ENCODE measurements at regions not wholly inside any gene's neighbourhood (a gene's known extent, or its start where the extent isn't known, plus 50 kb on each side); places are given as distances from the start of the nearest gene placed in this dataset.

DNA sequence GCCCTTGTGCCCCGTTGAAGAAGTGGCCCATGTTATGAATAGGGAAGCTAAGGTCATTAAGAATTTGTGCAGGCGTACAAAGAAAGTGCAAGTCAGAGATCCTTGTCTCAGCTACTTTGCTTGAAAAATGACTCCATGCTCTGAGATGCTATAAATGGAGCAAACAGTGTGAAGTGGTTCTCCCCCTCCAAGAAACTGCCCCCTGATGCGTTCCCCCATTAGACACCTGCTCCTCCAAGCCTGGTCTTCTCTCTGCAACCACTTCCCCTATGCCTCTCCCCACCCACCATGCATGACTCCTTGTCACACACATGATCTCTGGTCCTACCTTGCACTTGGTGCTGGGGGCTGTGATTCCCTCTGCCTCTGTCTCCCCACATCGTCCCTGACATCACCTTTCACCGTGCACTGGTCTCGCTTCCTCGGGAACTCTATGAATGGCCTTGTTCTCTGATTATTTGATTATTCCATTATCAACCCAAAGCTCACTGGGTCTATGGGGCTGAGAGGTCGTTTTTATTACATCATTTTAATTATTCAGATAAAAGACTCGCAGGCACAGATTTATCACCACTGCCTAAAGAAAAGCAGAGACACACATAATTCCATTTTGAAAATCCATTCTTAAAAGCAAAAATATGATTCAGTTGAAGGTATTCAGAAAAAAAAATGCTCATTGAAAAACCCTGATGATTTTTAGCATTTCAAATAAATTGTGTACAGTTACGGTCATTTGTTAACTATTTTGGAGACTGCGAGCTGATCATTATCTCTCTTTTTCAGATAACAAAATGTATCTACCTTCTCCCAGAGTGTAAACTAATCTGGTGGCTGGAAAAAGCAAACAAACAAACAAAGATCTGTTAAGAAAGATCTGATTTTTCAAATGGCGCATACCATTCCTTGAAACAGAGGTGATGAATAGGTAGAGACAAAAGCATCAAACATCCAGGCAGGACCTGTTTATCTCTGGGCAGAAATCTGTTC lies 294.9 kb downstream of the SOX11 start:
- no peak for DNase-seq (ENCODE audit: low read depth in 3 of 3)

GRCh38 chr2:5988120-5988519 lies 295.9 kb downstream of the SOX11 start:
- DNase-seq (ENCODE audit: low read depth in 3 of 3), result no peak

DNA sequence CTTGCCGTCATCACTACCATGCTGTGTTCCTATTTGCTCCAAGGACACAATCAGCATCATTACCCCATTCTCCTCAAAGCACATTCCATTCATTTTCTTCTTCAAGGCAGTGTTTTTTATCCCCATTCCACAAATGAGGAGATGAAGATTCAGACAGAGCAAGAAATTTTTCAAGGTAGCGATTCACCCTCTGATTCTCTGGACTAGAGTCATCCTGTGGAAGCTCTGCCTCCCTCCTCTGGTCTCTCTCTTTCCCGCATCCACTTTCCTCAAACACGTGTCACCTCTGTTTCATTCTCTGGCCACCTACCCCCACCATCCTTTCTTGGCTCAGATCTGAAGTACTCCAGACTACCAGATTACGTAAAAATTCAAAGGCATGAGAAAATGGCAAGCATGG lies 297.9 kb downstream of the SOX11 start:
- no peak for DNase-seq (ENCODE audit: low read depth in 3 of 3)

- DNase-seq (ENCODE audit: low read depth in 3 of 3), result no peak
Measured at GRCh38 chr2:5991305-5991968, 299.3 kb downstream of the SOX11 start.

DNA sequence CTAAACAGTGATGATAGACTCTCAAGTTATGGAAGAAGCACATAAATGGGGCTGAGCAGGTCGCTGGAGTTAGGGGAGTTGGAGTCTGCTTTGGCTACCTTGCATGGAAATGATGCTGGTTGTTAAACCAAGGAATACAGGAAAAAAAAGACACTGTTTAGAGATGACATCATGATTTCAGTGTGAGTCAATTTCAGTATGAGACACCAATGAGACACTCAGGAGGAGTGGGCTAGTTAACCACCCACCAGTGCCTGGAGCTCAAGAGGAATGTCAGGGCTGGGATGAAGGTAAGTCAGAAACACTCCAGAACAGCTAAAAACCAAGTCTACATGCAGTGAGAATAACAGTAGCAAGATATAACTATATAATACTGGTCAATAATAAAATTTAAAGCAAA lies 303.6 kb downstream of the SOX11 start:
- DNase-seq (ENCODE audit: low read depth in 3 of 3), result no peak

DNA sequence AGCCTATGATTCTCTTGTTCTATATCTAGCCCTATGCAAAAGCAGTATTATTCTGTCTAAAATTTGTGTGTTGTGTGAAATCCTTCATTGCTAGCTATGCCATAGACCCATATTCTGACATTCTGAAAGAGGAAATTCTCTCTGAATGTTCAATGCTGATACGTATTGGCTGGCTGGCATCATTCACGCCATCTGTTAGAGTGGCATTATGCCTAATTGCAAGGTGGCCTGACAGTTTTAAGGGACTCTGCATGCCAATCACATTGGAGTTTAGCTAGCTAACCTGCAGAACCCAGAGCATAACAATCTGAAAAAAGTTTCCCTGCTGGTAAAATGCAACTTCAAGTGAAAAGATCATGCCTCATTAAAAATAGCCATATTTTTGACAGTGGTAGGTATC lies 316.0 kb downstream of the SOX11 start:
- DNase-seq (ENCODE audit: low read depth in 3 of 3), result no peak

DNA sequence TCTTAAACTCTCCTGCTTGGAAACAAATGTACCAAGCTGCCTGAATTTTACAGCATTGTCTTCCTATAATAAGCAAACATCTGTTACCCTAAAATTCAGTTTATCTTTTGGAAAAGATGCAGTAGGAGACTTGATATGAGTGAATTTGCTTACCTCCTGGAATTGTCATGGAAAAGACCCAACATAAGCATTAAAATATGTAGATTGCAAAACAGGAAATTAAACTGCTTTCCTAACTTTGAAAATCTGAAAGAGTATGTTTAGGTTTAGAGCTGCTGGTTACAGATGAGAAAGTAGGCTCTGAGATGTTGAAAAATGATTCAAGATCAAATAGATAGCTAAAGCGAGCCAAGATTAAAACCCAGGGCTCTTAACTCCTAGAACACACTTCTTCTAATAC lies 316.5 kb downstream of the SOX11 start:
- DNase-seq (ENCODE audit: low read depth in 3 of 3), result no peak

- no peak for DNase-seq (ENCODE audit: low read depth in 3 of 3)
Measured at GRCh38 chr2:6010163-6010562, 318.0 kb downstream of the SOX11 start.

DNA sequence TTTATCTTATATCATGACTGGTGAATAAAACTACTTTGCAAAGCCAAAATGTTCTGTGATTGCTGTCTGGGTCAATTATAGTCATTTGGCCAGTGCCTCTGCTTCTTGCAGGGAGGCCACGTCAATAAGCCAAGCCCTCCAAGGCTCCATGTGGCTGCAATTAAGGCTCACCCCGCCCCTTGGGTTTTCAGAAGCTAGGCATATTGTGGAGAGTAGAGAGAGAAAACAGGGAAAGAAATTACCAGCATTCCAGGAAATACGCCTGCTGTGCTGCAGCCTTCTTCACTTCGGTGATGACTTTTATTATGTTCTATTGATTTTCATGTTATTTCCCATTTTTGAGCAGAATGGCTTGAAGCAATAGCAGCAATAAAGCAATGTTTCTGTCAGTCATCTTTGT lies 319.7 kb downstream of the SOX11 start:
- no peak for DNase-seq (ENCODE audit: low read depth in 3 of 3)

- DNase-seq (ENCODE audit: low read depth in 3 of 3), result no peak
Measured at GRCh38 chr2:6017736-6018286, 325.6 kb downstream of the SOX11 start.

- DNase-seq (ENCODE audit: low read depth in 3 of 3), result no peak
Measured at GRCh38 chr2:6024229-6024628, 332.0 kb downstream of the SOX11 start.

DNA sequence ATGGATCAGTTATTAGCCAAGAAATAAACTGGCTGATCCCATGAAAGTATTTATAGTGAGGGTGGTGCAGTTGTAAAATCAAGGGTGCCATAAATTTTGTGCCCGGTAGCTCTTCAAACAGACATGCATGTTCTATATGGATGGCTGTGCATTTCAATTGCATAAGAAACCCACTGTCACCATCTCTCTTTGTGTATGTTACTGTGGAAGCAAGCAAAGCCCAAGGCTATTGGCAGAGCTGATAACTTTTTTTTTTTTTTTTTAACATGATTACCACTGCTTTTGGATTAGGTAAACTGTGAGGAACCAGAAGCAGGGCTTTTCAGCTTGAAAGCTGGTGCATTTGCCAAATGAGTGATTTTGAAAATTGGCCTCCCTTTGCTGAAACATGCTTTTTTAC lies 332.6 kb downstream of the SOX11 start:
- DNase-seq (ENCODE audit: low read depth in 3 of 3), result no peak

DNA sequence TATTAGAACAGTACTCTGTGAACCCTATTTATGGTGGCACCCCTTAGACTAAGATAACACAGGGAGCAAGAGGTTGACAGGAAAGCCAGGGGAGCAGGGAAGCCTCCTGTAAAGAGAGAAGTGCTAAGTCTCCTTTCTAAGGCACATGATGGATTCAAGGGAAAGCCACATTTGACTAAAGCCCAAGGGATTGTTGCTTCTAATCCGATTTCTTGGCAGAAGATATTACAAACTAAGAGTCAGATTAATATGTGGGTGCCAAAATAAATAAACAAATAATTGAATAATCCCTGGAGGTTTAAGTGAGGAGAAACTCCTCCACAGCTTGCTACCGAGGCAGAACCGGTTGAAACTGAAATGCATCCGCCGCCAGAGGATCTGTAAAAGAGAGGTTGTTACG lies 333.2 kb downstream of the SOX11 start:
- no peak for DNase-seq (ENCODE audit: low read depth in 3 of 3)

DNA sequence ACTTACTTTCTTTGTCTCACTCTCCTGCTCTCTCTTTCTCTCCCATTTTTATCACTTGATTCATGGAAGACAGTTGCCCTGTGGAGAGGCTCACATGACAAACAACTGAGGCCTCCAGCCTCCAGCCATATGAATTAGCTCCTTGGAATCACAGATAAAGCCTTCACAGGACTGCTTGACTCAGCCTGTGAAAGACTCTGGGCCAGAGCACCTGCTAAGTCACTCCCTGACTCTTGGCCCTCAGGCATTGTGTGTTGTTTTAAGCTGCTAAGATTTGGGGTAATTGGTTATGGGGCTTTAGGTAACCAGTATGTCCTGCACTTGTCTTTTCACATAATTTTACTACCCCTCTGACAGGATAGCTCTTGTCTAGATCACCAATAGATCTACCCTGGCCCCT lies 334.9 kb downstream of the SOX11 start:
- DNase-seq (ENCODE audit: low read depth in 3 of 3), result no peak

DNA sequence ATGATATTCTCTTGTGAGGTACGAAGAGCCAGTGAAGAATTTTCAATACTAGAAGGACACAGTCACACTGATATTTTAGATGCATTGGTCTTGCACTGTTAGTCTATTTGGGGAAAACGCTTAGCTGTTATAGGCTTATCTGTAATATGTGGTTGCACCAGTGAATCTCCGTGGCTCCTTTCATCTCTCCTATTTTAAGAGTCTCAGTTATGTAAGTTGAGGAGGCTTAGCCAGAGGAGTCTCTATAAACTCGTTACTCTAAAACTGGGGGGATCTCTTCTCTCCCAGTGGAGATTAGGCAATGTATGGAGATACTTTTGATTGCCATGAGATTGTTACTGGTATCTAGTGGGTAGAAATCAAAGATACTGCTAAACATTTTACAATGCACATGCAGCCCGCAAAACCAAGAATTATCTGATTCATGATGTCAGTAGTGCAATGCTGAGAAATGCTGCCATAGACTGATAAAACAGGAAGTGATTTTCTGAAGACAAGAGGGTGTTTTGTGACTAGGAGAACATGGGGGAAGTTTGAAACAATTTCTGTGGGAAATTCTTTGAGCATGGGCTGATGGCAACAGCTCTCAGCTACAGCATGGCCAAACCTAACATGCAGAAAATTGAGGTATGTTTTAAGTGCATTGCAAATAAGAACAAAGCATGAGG lies 339.1 kb downstream of the SOX11 start:
- no peak for DNase-seq (ENCODE audit: low read depth in 3 of 3)

DNA sequence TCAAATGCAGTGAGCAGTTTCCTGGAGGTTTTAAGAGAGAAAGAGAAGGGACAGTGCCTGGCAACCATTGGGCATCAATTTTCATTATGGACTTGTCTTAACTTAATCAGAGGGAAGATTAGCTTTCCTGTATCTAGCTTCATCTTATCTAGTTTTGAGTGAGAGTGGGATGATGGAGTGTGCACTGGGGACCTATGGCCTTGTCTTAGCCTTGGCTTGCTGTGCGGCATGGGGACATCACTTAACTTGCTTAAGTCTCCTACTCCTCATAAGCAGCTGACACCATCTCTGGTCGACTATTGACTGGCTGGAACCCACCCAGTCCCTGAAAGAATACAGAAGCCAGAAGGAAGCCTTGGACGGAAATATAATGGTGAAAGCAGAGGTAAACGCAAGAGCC lies 344.0 kb downstream of the SOX11 start:
- DNase-seq (ENCODE audit: low read depth in 3 of 3), result no peak

DNA sequence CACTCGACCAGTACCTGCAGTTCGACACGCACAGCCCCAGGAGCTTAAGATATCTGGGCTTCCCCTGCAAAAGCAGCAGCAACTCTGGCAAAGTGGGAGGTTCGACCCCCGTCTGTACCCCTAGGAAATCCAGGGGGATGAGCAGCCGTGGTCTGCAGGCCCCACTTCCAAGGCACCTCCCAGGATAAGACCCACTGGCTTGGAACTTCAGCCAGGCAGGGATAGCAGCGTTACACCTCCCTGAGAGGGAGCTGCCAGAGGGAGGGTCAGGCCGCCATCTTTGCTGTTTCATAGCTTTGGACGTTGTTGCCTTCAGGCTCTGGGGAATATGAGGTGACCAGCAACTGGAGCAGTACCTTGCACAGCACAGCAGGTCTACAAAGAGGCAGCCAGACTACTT lies 351.1 kb downstream of the SOX11 start:
- DNase-seq (ENCODE audit: low read depth in 3 of 3), result no peak

DNA sequence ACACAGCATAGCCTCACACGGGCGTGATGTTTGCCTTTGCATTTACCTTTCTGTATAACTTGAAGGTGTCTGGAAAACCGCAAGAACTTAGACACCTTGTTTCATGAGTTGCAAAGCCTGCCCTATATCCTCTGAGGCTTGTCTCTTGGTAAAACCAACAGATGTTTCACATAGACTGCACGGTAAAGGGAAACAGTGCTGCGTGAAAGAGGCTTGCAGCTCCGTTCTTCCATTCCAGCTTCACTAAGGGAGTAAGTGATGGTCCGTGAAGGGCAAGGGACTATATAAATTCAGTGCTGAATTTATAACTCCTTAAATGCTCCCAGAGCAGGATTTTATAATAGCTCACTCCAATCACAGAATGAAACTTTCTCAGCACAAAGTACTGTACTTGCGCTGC lies 360.5 kb downstream of the SOX11 start:
- no peak for DNase-seq (ENCODE audit: low read depth in 3 of 3)

DNA sequence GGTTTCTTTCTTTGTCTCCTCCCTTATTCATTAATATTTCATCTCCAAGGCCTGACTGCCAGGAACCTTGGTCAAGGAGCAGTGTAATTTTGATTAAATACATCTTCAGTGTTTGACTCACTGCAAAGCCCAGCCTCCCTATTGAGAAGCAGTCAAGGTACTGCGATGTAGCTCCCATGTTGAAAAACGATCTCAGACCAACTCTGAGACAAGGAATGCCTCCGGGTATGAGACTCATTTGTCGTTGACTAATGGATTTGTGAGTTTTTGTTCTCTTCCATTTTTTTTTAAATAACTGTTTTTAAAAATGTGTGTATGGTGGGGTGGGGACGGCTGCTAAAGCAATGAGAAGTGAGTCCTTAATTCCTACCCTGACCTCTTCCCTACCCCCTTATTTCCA lies 361.6 kb downstream of the SOX11 start:
- DNase-seq (ENCODE audit: low read depth in 3 of 3), result no peak

GRCh38 chr2:6054161-6054671 lies 362.0 kb downstream of the SOX11 start:
- DNase-seq (ENCODE audit: low read depth in 3 of 3), result no peak

- DNase-seq (ENCODE audit: low read depth in 3 of 3), result no peak
Measured at GRCh38 chr2:6060992-6061663, 368.9 kb downstream of the SOX11 start.

GRCh38 chr2:6064757-6065156 lies 372.6 kb downstream of the SOX11 start:
- DNase-seq (ENCODE audit: low read depth in 3 of 3), result no peak
